ENCODE measurements at regions not wholly inside any gene's neighbourhood (a gene's known extent, or its start where the extent isn't known, plus 50 kb on each side); places are given as distances from the start of the nearest gene placed in this dataset.

GRCh38 chr10:10833955-10834354, 183.7 kb upstream of the CELF2 start:
- POLR2A ChIA-PET: no interaction called here
- H4K20me1 ChIP-seq (ENCODE audit: control insufficient read depth, insufficient read depth): no peaks in the 10 kb centered on the region
- no peaks in the 10 kb centered on the region for H3K79me2 ChIP-seq (ENCODE audit: control insufficient read depth, insufficient read depth, low read length)
- no peak overlapping the region for H3K4me2 ChIP-seq (ENCODE audit: control insufficient read depth, insufficient read depth)
- 46% methylated on average over 6 of the region's 6 CpGs for WGBS (ENCODE audit: insufficient coverage, insufficient replicate concordance, low lambda C conversion rate, missing lambda C conversion rate)
- H3K4me1 ChIP-seq (ENCODE audit: control insufficient read depth, insufficient read depth, low read length): no peaks in the 10 kb centered on the region
- intact Hi-C loops (cut with micrococcal nuclease; ENCODE audit: unreplicated experiment) (no loop called here), in situ Hi-C loops (cut with MboI) (no loop called here)
- CTCF ChIA-PET: no interaction called here
- no peak overlapping the region for H3K27ac ChIP-seq (ENCODE audit: control insufficient read depth, insufficient read depth)
- no peak overlapping the region for H3K9ac ChIP-seq (ENCODE audit: control insufficient read depth, insufficient read depth, low read length)
- no peaks in the 10 kb centered on the region for H3K27me3 ChIP-seq (replicated peaks in 1 of 2; ENCODE audit: control insufficient read depth in 2 of 2, insufficient read depth in 2 of 2, low read length in 1 of 2)
- H3K36me3 ChIP-seq (ENCODE audit: control insufficient read depth in 2 of 2, insufficient read depth in 2 of 2, low read length in 1 of 2): no peaks in the 10 kb centered on the region
- TF ChIP-seq WRNIP1 (IDR thresholded peaks at IDR 0.05; ENCODE audit: borderline replicate concordance, low read depth, low read length) (no peak), RUNX3 (IDR thresholded peaks at IDR 0.05; ENCODE audit: low read length) (no peak), POU2F2 (IDR thresholded peaks at IDR 0.05; ENCODE audit: borderline replicate concordance, low read depth, low read length) (no peak), TARDBP (IDR thresholded peaks at IDR 0.05; ENCODE audit: borderline replicate concordance) (no peak)
- DNase-seq (ENCODE audit: low read depth, low spot score) (no peak), ATAC-seq (no peak), FAIRE-seq (no peak)
- RAD21 ChIA-PET (ENCODE audit: unreplicated experiment): no interaction called here
- no TSS peak for BruUV-seq (replicated peaks)
- no peaks in the 10 kb centered on the region for H3K9me3 ChIP-seq (replicated peaks; ENCODE audit: control insufficient read depth, insufficient read depth, low read length)
- H3K4me3 ChIP-seq: no peak overlapping the region
- SMC1A ChIA-PET (ENCODE audit: uncharacterized antibody, unreplicated experiment): interaction anchor here (1.4 kb wide), 1 partner anchor 13 kb away, joined by 3 read pairs; no protein-coding TSS in a partner anchor
- H2AFZ ChIP-seq (ENCODE audit: control insufficient read depth, low read depth, low read length): no peak overlapping the region

GRCh38 chr10:10844251-10844650, 173.4 kb upstream of the CELF2 start:
- TF ChIP-seq NFYA (IDR thresholded peaks at IDR 0.05; ENCODE audit: borderline replicate concordance, low read depth, low read length) (no peak), PML (IDR thresholded peaks at IDR 0.05; ENCODE audit: low read length) (no peak), TCF12 (IDR thresholded peaks at IDR 0.05; ENCODE audit: low read depth, low read length) (no peak), ZNF274 (IDR thresholded peaks at IDR 0.05; ENCODE audit: insufficient read depth, insufficient read length) (no peak), EP300 (IDR thresholded peaks at IDR 0.05; ENCODE audit: borderline replicate concordance in 1 of 2, control insufficient read depth in 1 of 2, low read depth in 2 of 2, low read length in 2 of 2) (no peak), DPF2 (IDR thresholded peaks at IDR 0.05) (no peak), ZZZ3 (IDR thresholded peaks at IDR 0.05; ENCODE audit: control insufficient read depth, insufficient read length, low read depth) (no peak), RBBP5 (conservative IDR thresholded peaks at IDR 0.05) (no peak)
- TF ChIP-seq, protein P1, sequence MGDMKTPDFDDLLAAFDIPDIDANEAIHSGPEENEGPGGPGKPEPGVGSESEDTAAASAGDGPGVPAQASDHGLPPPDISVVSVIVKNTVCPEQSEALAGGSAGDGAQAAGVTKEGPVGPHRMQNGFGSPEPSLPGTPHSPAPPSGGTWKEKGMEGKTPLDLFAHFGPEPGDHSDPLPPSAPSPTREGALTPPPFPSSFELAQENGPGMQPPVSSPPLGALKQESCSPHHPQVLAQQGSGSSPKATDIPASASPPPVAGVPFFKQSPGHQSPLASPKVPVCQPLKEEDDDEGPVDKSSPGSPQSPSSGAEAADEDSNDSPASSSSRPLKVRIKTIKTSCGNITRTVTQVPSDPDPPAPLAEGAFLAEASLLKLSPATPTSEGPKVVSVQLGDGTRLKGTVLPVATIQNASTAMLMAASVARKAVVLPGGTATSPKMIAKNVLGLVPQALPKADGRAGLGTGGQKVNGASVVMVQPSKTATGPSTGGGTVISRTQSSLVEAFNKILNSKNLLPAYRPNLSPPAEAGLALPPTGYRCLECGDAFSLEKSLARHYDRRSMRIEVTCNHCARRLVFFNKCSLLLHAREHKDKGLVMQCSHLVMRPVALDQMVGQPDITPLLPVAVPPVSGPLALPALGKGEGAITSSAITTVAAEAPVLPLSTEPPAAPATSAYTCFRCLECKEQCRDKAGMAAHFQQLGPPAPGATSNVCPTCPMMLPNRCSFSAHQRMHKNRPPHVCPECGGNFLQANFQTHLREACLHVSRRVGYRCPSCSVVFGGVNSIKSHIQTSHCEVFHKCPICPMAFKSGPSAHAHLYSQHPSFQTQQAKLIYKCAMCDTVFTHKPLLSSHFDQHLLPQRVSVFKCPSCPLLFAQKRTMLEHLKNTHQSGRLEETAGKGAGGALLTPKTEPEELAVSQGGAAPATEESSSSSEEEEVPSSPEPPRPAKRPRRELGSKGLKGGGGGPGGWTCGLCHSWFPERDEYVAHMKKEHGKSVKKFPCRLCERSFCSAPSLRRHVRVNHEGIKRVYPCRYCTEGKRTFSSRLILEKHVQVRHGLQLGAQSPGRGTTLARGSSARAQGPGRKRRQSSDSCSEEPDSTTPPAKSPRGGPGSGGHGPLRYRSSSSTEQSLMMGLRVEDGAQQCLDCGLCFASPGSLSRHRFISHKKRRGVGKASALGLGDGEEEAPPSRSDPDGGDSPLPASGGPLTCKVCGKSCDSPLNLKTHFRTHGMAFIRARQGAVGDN (IDR thresholded peaks at IDR 0.05): no peak
- TF ChIP-seq, protein P2, sequence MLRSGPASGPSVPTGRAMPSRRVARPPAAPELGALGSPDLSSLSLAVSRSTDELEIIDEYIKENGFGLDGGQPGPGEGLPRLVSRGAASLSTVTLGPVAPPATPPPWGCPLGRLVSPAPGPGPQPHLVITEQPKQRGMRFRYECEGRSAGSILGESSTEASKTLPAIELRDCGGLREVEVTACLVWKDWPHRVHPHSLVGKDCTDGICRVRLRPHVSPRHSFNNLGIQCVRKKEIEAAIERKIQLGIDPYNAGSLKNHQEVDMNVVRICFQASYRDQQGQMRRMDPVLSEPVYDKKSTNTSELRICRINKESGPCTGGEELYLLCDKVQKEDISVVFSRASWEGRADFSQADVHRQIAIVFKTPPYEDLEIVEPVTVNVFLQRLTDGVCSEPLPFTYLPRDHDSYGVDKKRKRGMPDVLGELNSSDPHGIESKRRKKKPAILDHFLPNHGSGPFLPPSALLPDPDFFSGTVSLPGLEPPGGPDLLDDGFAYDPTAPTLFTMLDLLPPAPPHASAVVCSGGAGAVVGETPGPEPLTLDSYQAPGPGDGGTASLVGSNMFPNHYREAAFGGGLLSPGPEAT (IDR thresholded peaks at IDR 0.05; ENCODE audit: low read depth): no peak
- 0% methylated on average over 1 of the region's 1 CpG for WGBS (ENCODE audit: insufficient coverage, insufficient replicate concordance, low lambda C conversion rate, missing lambda C conversion rate)
- H3K4me2 ChIP-seq (ENCODE audit: control insufficient read depth, insufficient read depth): no peak overlapping the region
- intact Hi-C loops (cut with micrococcal nuclease; ENCODE audit: unreplicated experiment): no loop called here
- H2AFZ ChIP-seq (ENCODE audit: control insufficient read depth, low read depth, low read length): no peak overlapping the region
- H3K9ac ChIP-seq (ENCODE audit: control insufficient read depth, insufficient read depth, low read length): no peak overlapping the region
- no peaks in the 10 kb centered on the region for H3K27me3 ChIP-seq (replicated peaks in 1 of 2; ENCODE audit: control insufficient read depth in 2 of 2, insufficient read depth in 2 of 2, low read length in 1 of 2)
- H3K36me3 ChIP-seq (ENCODE audit: control insufficient read depth in 2 of 2, insufficient read depth in 2 of 2, low read length in 1 of 2): no peaks in the 10 kb centered on the region
- in situ Hi-C loops (cut with MboI): no loop called here
- H3K9me3 ChIP-seq (replicated peaks; ENCODE audit: control insufficient read depth, insufficient read depth, low read length): no peaks in the 10 kb centered on the region
- POLR2A ChIA-PET: no interaction called here
- no peaks in the 10 kb centered on the region for H3K79me2 ChIP-seq (ENCODE audit: control insufficient read depth, insufficient read depth, low read length)
- no peaks in the 10 kb centered on the region for H3K4me1 ChIP-seq (ENCODE audit: control insufficient read depth, insufficient read depth, low read length)
- no peak for DNase-seq (ENCODE audit: low read depth, low spot score)
- no peak for FAIRE-seq
- no peak for ATAC-seq
- RAD21 ChIA-PET (ENCODE audit: unreplicated experiment): no interaction called here
- no peak overlapping the region for H3K27ac ChIP-seq (ENCODE audit: control insufficient read depth, insufficient read depth)
- no peaks in the 10 kb centered on the region for H4K20me1 ChIP-seq (ENCODE audit: control insufficient read depth, insufficient read depth)
- SMC1A ChIA-PET (ENCODE audit: uncharacterized antibody, unreplicated experiment): no interaction called here
- CTCF ChIA-PET: no interaction called here
- BruUV-seq (replicated peaks): no TSS peak
- H3K4me3 ChIP-seq: no peak overlapping the region
